HepG2 (cell line): ENCODE measurements at regions not wholly inside any gene's neighbourhood (a gene's known extent, or its start where the extent isn't known, plus 50 kb on each side); places are given as distances from the start of the nearest gene placed in this dataset.

ENCODE experiments used
- ATAC-seq: fragments of 200-7000 bp; cut with Tn5 transposase; 3 replicates; pipeline ENCODE4 v1.9.1; 2020; ENCODE audit warnings: mild to moderate bottlenecking, moderate library complexity
- BruUV-seq: library from RNA; stranded (reverse); fragments of 400-500 nt; replicated peaks from 2 replicates; lab custom pipeline; 2021; lab: Mats Ljungman, UMichigan
- CTCF ChIA-PET: fragments of 300-600 bp; formaldehyde crosslinking; extraction: SDS; loops from one replicate; lab custom pipeline; 2021; ENCODE audit warnings: low total read pairs, inconsistent platforms, low intra/inter-chr PET ratio; lab: Yijun Ruan, JAX
- POLR2A ChIA-PET: fragments of 350-600 bp; sonication (Branson Sonifier 250); formaldehyde crosslinking; loops from one replicate; lab custom pipeline; 2020; ENCODE audit warnings: antibody characterized with exemption, inconsistent platforms; lab: Yijun Ruan, JAX
- DNase-seq: peaks from one replicate; pipeline ENCODE4 v3.0.0-alpha.2; 2015; ENCODE audit warnings: low spot score
- FAIRE-seq: peaks from 3 replicates; lab custom pipeline; 2011; peaks lifted over from hg19 to GRCh38; lab: Jason Lieb, UNC
- H2AFZ ChIP-seq: one replicate; pipeline ENCODE4 v1.6.1; 2011; ENCODE audit warnings: low read length, inconsistent platforms
- H3K27ac ChIP-seq: fragments of 300-600 bp; 3 replicates; pipeline ENCODE4 v1.8.0; 2011; ENCODE audit warnings: mixed run types, mild to moderate bottlenecking, mixed read lengths, low read length, inconsistent platforms; ENCODE audit not compliant: insufficient read depth; ENCODE audit errors: extremely low read length
- H3K27me3 ChIP-seq, 2 experiments: fragments of 200-600 bp in 1 of 2; 2 replicates in 1 of 2; 3 replicates in 1 of 2; pipeline versions ENCODE4 v1.6.0 to v1.8.0; 2011; ENCODE audit warnings: low read length in 2 of 2, mild to moderate bottlenecking in 2 of 2, moderate library complexity in 2 of 2, inconsistent platforms in 1 of 2; ENCODE audit not compliant: insufficient read depth in 2 of 2, control insufficient read depth in 1 of 2
- H3K36me3 ChIP-seq, 2 experiments: fragments of 200-600 bp in 1 of 2; replicated peaks in 1 of 2; 2 replicates in 1 of 2; 3 replicates in 1 of 2; pipeline versions ENCODE4 v1.5.1 to v1.8.0; 2011; ENCODE audit warnings: low read length in 2 of 2, inconsistent platforms in 1 of 2; ENCODE audit not compliant: insufficient read depth in 2 of 2, control insufficient read depth in 1 of 2
- H3K4me1 ChIP-seq: 2 replicates; pipeline ENCODE4 v1.5.1; 2012; ENCODE audit warnings: low read length, inconsistent platforms; ENCODE audit not compliant: insufficient read depth
- H3K4me2 ChIP-seq: 2 replicates; pipeline ENCODE4 v1.6.0; 2011; ENCODE audit warnings: low read depth, low read length, inconsistent platforms
- H3K4me3 ChIP-seq, 3 experiments: fragments of 200-600 bp in 1 of 3; sonication (generic), shearing (Covaris generic) in 1 of 3; replicated peaks in 1 of 3; 2 replicates each; pipeline ENCODE4 v1.5.1; 2011 to 2016; ENCODE audit warnings: low read length in 3 of 3, inconsistent platforms in 2 of 3, low read depth in 2 of 3, mild to moderate bottlenecking in 2 of 3, control low read depth in 1 of 3, mixed read lengths in 1 of 3; ENCODE audit not compliant: insufficient read depth in 1 of 3
- H3K79me2 ChIP-seq: one replicate; pipeline ENCODE4 v1.6.1; 2011; ENCODE audit warnings: low read length, inconsistent platforms; ENCODE audit not compliant: insufficient read depth
- H3K9ac ChIP-seq: 2 replicates; pipeline ENCODE4 v1.6.0; 2011; ENCODE audit warnings: mild to moderate bottlenecking, low read depth, low read length, inconsistent platforms; ENCODE audit not compliant: insufficient read depth
- H3K9me3 ChIP-seq: 2 replicates; pipeline ENCODE4 v1.5.1; 2012; ENCODE audit warnings: mild to moderate bottlenecking, low read length
- H4K20me1 ChIP-seq: 2 replicates; pipeline ENCODE4 v1.6.0; 2011; ENCODE audit warnings: inconsistent platforms, mild to moderate bottlenecking, low read length, moderate library complexity; ENCODE audit not compliant: insufficient read depth
- ATAD3A ChIP-seq: sonication (generic); formaldehyde crosslinking; IDR thresholded peaks from 2 replicates; pipeline ENCODE4 v1.4.0; 2020; ENCODE audit warnings: missing genetic modification reagents
- ATF1 ChIP-seq: IDR thresholded peaks from 2 replicates; pipeline ENCODE4 v1.6.1; 2016; ENCODE audit warnings: mild to moderate bottlenecking, control low read depth
- FIP1L1 ChIP-seq: fragments of 200-400 bp; formaldehyde crosslinking; IDR thresholded peaks from 2 replicates; pipeline ENCODE4 v1.6.1; 2018; ENCODE audit warnings: low read depth, mild to moderate bottlenecking, low read length, moderate library complexity, borderline replicate concordance; ENCODE audit not compliant: insufficient read depth
- FOSL1 ChIP-seq: sonication (generic); formaldehyde crosslinking; IDR thresholded peaks from 2 replicates; pipeline ENCODE4 v1.9.0; 2021; ENCODE audit warnings: missing genetic modification reagents, borderline replicate concordance
- HIC2 ChIP-seq: sonication (generic); formaldehyde crosslinking; IDR thresholded peaks from 2 replicates; pipeline ENCODE4 v1.9.0; 2022; ENCODE audit warnings: low read depth, missing genetic modification reagents
- ISL2 ChIP-seq: sonication (generic); formaldehyde crosslinking; IDR thresholded peaks from 2 replicates; pipeline ENCODE4 v1.5.0; 2020; ENCODE audit warnings: missing genetic modification reagents
- MATR3 ChIP-seq: sonication (generic); formaldehyde crosslinking; IDR thresholded peaks from 2 replicates; pipeline ENCODE4 v1.4.0; 2020; ENCODE audit warnings: missing genetic modification reagents
- RFXAP ChIP-seq: sonication (generic); formaldehyde crosslinking; IDR thresholded peaks from 2 replicates; pipeline ENCODE4 v1.4.0; 2020; ENCODE audit warnings: missing genetic modification reagents, borderline replicate concordance
- SIX4 ChIP-seq: sonication (generic); formaldehyde crosslinking; IDR thresholded peaks from 2 replicates; pipeline ENCODE4 v1.4.0; 2020; ENCODE audit warnings: missing genetic modification reagents
- TAF1 ChIP-seq: sonication (generic); formaldehyde crosslinking; IDR thresholded peaks from 2 replicates; pipeline ENCODE4 v1.4.0; 2020; ENCODE audit warnings: missing genetic modification reagents
- TRIM22 ChIP-seq: fragments of 450-650 bp; IDR thresholded peaks from 2 replicates; pipeline ENCODE4 v1.6.1; 2017
- ZFY ChIP-seq: sonication (generic); formaldehyde crosslinking; IDR thresholded peaks from 2 replicates; pipeline ENCODE4 v1.4.0; 2020; ENCODE audit warnings: missing genetic modification reagents
- ZNF17 ChIP-seq: sonication (generic); formaldehyde crosslinking; IDR thresholded peaks from 2 replicates; pipeline ENCODE4 v1.5.0; 2020; ENCODE audit warnings: mild to moderate bottlenecking, missing genetic modification reagents
- ZNF350 ChIP-seq: sonication (generic); formaldehyde crosslinking; IDR thresholded peaks from 2 replicates; pipeline ENCODE4 v1.4.0; 2020; ENCODE audit warnings: mild to moderate bottlenecking, low read depth, missing genetic modification reagents, borderline replicate concordance
- ZNF367 ChIP-seq: sonication (generic); formaldehyde crosslinking; IDR thresholded peaks from 2 replicates; pipeline ENCODE4 v1.4.0; 2020; ENCODE audit warnings: missing genetic modification reagents, borderline replicate concordance
- ZNF720 ChIP-seq: sonication (generic); formaldehyde crosslinking; IDR thresholded peaks from 2 replicates; pipeline ENCODE4 v1.4.0; 2020; ENCODE audit warnings: missing genetic modification reagents
- WGBS: methylation state at CpG from one replicate; pipeline ENCODE4 v1.1.6; 2017; ENCODE audit warnings: low lambda C conversion rate; 5-methylcytosine and 5-hydroxymethylcytosine counted together
- in situ Hi-C: cut with HindIII; loops from 2 replicates; pipeline ENCODE4 v1.10.0; 2017; ENCODE audit warnings: low pct_unique_long_range_greater_than_20kb; ENCODE audit not compliant: extremely low pct_ligation_motif_present
- intact Hi-C: fragments of 100-400 bp; cut with micrococcal nuclease; formaldehyde crosslinking; loops from one replicate; pipeline ENCODE4 v1.10.0; 2022; ENCODE audit not compliant: unreplicated experiment

- no peak for TF ChIP-seq RFXAP (CRISPR knock-in tag)
- no peak for TF ChIP-seq FOSL1 (CRISPR knock-in tag)
- no peak for TF ChIP-seq MATR3 (CRISPR knock-in tag)
- no peak for TF ChIP-seq ZFY (CRISPR knock-in tag)
- no peak for TF ChIP-seq TRIM22
- TF ChIP-seq FIP1L1, result no peak
- TF ChIP-seq ATAD3A, result no peak
- no peak for TF ChIP-seq TAF1 (CRISPR knock-in tag)
These were observed 60.6 kb downstream of the NCOR2 start (continued) for GRCh38 chr12:124506832-124507153.

- TF ChIP-seq ISL2 (CRISPR knock-in tag) (no peak), ATF1 (CRISPR knock-in tag) (no peak), HIC2 (no peak), ZNF367 (no peak), ZNF350 (CRISPR knock-in tag) (no peak), SIX4 (CRISPR knock-in tag) (no peak), ZNF720 (CRISPR knock-in tag) (no peak), ZNF17 (no peak)
- Histone ChIP-seq H3K27ac (no peak overlapping the region), H3K36me3 (no peaks in the 10 kb centered on the region; a peak in 3 of 5 replicates), H3K9me3 (no peaks in the 10 kb centered on the region), H4K20me1 (peaks cover 24% of the 10 kb centered on the region; the same call in 1 of the 2 replicates), H3K4me1 (peaks cover 26% of the 10 kb centered on the region), H3K4me3 (no peak overlapping the region), H3K9ac (no peak overlapping the region), H3K27me3 (no peaks in the 10 kb centered on the region), H2AFZ (no peak overlapping the region), H3K4me2 (no peak overlapping the region), H3K79me2 (peaks cover 19% of the 10 kb centered on the region)
- in situ Hi-C loops, result no loop called here
- CTCF ChIA-PET, result no interaction called here
- no TSS peak for BruUV-seq
- POLR2A ChIA-PET, result no interaction called here
- WGBS, result 96% methylated on average over 30 of the region's 30 CpGs
- intact Hi-C loops, result no loop called here
- DNase-seq, result no peak
- FAIRE-seq, result no peak
- ATAC-seq, result no peak
These were observed 61.1 kb downstream of the NCOR2 start for GRCh38 chr12:124506145-124506831.
